CD14-positive monocyte (primary cell): ENCODE measurements at regions not wholly inside any gene's neighbourhood (a gene's known extent, or its start where the extent isn't known, plus 50 kb on each side); places are given as distances from the start of the nearest gene placed in this dataset.

ENCODE experiments used
- DNase-seq, 3 donors: peaks; one replicate each; pipeline ENCODE4 v3.0.0-alpha.2; 2011 to 2022
- H2AFZ ChIP-seq: 2 replicates; pipeline ENCODE4 v1.6.0; 2012; ENCODE audit warnings: mild to moderate bottlenecking, low read depth, low read length, inconsistent platforms; ENCODE audit not compliant: insufficient read depth, poor library complexity, severe bottlenecking
- H3K27ac ChIP-seq, 2 donors: 1 replicate in 1 of 2; 2 replicates in 1 of 2; pipeline ENCODE4 v1.5.1; 2012 to 2013; ENCODE audit warnings: low read length in 2 of 2, control low read depth in 1 of 2, inconsistent platforms in 1 of 2, low read depth in 1 of 2, mild to moderate bottlenecking in 1 of 2
- H3K27me3 ChIP-seq, 2 donors: one replicate each; pipeline versions ENCODE4 v1.6.0 to v1.6.1; 2011 to 2013; ENCODE audit warnings: low read length in 2 of 2; ENCODE audit not compliant: control insufficient read depth in 2 of 2, insufficient read depth in 2 of 2
- H3K36me3 ChIP-seq, 2 donors: replicated peaks in 1 of 2; 1 replicate in 1 of 2; 2 replicates in 1 of 2; pipeline versions ENCODE4 v1.5.1 to v1.6.1; 2012 to 2013; ENCODE audit warnings: low read length in 2 of 2, control low read depth in 1 of 2, inconsistent platforms in 1 of 2, mild to moderate bottlenecking in 1 of 2; ENCODE audit not compliant: insufficient read depth in 2 of 2, control insufficient read depth in 1 of 2
- H3K4me1 ChIP-seq, 2 donors: 1 replicate in 1 of 2; 2 replicates in 1 of 2; pipeline versions ENCODE4 v1.5.1 to v1.6.1; 2012 to 2013; ENCODE audit warnings: low read length in 2 of 2, control low read depth in 1 of 2, inconsistent platforms in 1 of 2, mild to moderate bottlenecking in 1 of 2, moderate library complexity in 1 of 2; ENCODE audit not compliant: insufficient read depth in 2 of 2, control insufficient read depth in 1 of 2
- H3K4me2 ChIP-seq: replicated peaks from 2 replicates; pipeline ENCODE3; 2012; ENCODE audit warnings: low read length, moderate library complexity, mild to moderate bottlenecking; ENCODE audit not compliant: poor library complexity, severe bottlenecking; ENCODE audit errors: extremely low read depth
- H3K4me3 ChIP-seq, 3 experiments: fragments of 200-600 bp in 1 of 3; sonication (generic) in 1 of 3; replicated peaks in 1 of 3; 1 replicate in 2 of 3; 2 replicates in 1 of 3; pipeline ENCODE4 v1.5.1; 2011 to 2013; ENCODE audit warnings: low read length in 3 of 3, mild to moderate bottlenecking in 3 of 3, control low read depth in 2 of 3, low read depth in 2 of 3, inconsistent platforms in 1 of 3, moderate library complexity in 1 of 3
- H3K79me2 ChIP-seq: 2 replicates; pipeline ENCODE4 v1.6.0; 2012; ENCODE audit warnings: mild to moderate bottlenecking, control low read depth, inconsistent platforms, low read length, moderate library complexity; ENCODE audit not compliant: insufficient read depth
- H3K9ac ChIP-seq: 2 replicates; pipeline ENCODE4 v1.6.0; 2017; ENCODE audit warnings: low read length, mild to moderate bottlenecking; ENCODE audit not compliant: insufficient read depth, poor library complexity, severe bottlenecking
- H3K9me3 ChIP-seq, 2 donors: replicated peaks in 1 of 2; 1 replicate in 1 of 2; 2 replicates in 1 of 2; pipeline versions ENCODE4 v1.5.1 to v1.6.1; 2012 to 2013; ENCODE audit warnings: low read length in 2 of 2, control low read depth in 1 of 2; ENCODE audit not compliant: control insufficient read depth in 1 of 2, insufficient read depth in 1 of 2
- H4K20me1 ChIP-seq: 2 replicates; pipeline ENCODE4 v1.6.0; 2012; ENCODE audit warnings: mild to moderate bottlenecking, low read length, control low read depth, moderate library complexity; ENCODE audit not compliant: insufficient read depth
- H3K27ac Mint-ChIP-seq, 7 donors: one replicate each; pipeline ENCODE4 v1.8.0; 2020; ENCODE audit warnings: mild to moderate bottlenecking in 7 of 7, mixed read lengths in 7 of 7, moderate library complexity in 6 of 7, inconsistent platforms in 2 of 7
- H3K27me3 Mint-ChIP-seq, 3 donors: one replicate each; pipeline ENCODE4 v1.8.0; 2021 to 2022; ENCODE audit warnings: low read depth in 3 of 3, mild to moderate bottlenecking in 3 of 3, mixed read lengths in 3 of 3, moderate library complexity in 3 of 3, inconsistent platforms in 1 of 3
- H3K36me3 Mint-ChIP-seq, 2 donors: one replicate each; pipeline ENCODE4 v1.8.0; 2020; ENCODE audit warnings: mixed read lengths in 2 of 2, inconsistent platforms in 1 of 2, mild to moderate bottlenecking in 1 of 2
- H3K4me1 Mint-ChIP-seq: one replicate; pipeline ENCODE4 v1.8.0; 2020; ENCODE audit warnings: mild to moderate bottlenecking, mixed read lengths
- H3K4me3 Mint-ChIP-seq, 2 donors: one replicate each; pipeline ENCODE4 v1.8.0; 2020; ENCODE audit warnings: mild to moderate bottlenecking in 2 of 2, mixed read lengths in 2 of 2, moderate library complexity in 1 of 2
- H3K9me3 Mint-ChIP-seq, 7 donors: one replicate each; pipeline ENCODE4 v1.8.0; 2020 to 2022; ENCODE audit warnings: mixed read lengths in 7 of 7, mild to moderate bottlenecking in 6 of 7, moderate library complexity in 6 of 7, inconsistent platforms in 2 of 7
- CTCF ChIP-seq: fragments of 200-600 bp; IDR thresholded peaks from one replicate; pipeline ENCODE4 v1.8.0; 2022; ENCODE audit warnings: antibody characterized with exemption, mild to moderate bottlenecking
- WGBS: methylation state at CpG from one replicate; pipeline ENCODE4 v1.1.5; 2013; ENCODE audit warnings: missing lambda C conversion rate; ENCODE audit not compliant: insufficient coverage; 5-methylcytosine and 5-hydroxymethylcytosine counted together
- intact Hi-C, 2 donors: fragments of 100-400 bp; cut with micrococcal nuclease; formaldehyde crosslinking; loops; one replicate each; pipeline versions ENCODE4 v1.15.0 to v1.15.1; 2023

DNA sequence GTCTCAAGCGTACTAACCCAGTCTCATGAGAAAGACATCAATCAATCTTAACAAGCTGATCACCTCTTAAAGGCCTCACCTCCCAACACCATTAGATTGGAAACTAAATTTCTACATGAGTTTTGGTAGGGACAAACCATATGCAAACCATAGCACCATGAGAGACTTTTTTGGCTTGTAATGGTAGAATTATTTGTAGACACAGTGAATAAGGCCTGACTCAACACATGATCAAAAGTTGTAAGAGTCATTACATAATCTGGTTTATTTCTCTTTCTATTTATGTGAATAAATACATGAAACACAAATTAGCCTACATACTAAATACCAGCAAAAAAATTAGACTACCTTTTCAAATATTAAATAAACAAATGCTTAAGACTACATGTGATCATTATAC, 183.3 kb upstream of the EPHA6 start:
- Histone ChIP-seq H3K27me3 (no peaks in the 10 kb centered on the region), H3K9ac (no peak overlapping the region), H3K4me2 (no peak overlapping the region), H3K27ac (no peak overlapping the region), H3K4me1 (no peaks in the 10 kb centered on the region), H2AFZ (no peak overlapping the region), H4K20me1 (no peaks in the 10 kb centered on the region), H3K79me2 (no peaks in the 10 kb centered on the region), H3K9me3 (no peaks in the 10 kb centered on the region), H3K4me3 (no peak overlapping the region), H3K36me3 (no peaks in the 10 kb centered on the region)
- intact Hi-C loops, result no loop called here
- WGBS, result no CpG with 5 or more reads among the region's 1 CpG
- Mint-ChIP-seq H3K27me3 (no peaks in the 10 kb centered on the region), H3K36me3 (no peaks in the 10 kb centered on the region), H3K27ac (no peak overlapping the region), H3K9me3 (peaks cover 0 to 8% (median 2%) of the 10 kb centered on the region in 7 donors), H3K4me3 (no peak overlapping the region), H3K4me1 (no peaks in the 10 kb centered on the region)
- DNase-seq, result no peak
- no peak for TF ChIP-seq CTCF

- H3K36me3 ChIP-seq, result no peaks in the 10 kb centered on the region
- Mint-ChIP-seq H3K36me3 (no peaks in the 10 kb centered on the region), H3K9me3 (peaks cover 2 to 10% (median 5%) of the 10 kb centered on the region in 7 donors), H3K4me3 (no peak overlapping the region), H3K27ac (no peak overlapping the region), H3K4me1 (no peaks in the 10 kb centered on the region), H3K27me3 (peaks cover 0 to 2% (median 0%) of the 10 kb centered on the region in 3 donors)
- no peak for DNase-seq
- intact Hi-C loops, result no loop called here
- H2AFZ ChIP-seq, result no peak overlapping the region
- H3K27ac ChIP-seq, result no peak overlapping the region
- H3K79me2 ChIP-seq, result no peaks in the 10 kb centered on the region
- H3K4me2 ChIP-seq, result no peak overlapping the region
- no peaks in the 10 kb centered on the region for H4K20me1 ChIP-seq
- 93% methylated on average over 13 of the region's 20 CpGs for WGBS
- no peak overlapping the region for H3K9ac ChIP-seq
- no peak for TF ChIP-seq CTCF
- peaks cover 0 to 5% of the 10 kb centered on the region in 2 donors for H3K9me3 ChIP-seq
- no peak overlapping the region for H3K4me3 ChIP-seq
- no peaks in the 10 kb centered on the region for H3K27me3 ChIP-seq
- no peaks in the 10 kb centered on the region for H3K4me1 ChIP-seq
Measured at GRCh38 chr3:96646596-96646995, 167.8 kb upstream of the EPHA6 start.
